GM18502 (cell line): ENCODE measurements at regions not wholly inside any gene's neighbourhood (a gene's known extent, or its start where the extent isn't known, plus 50 kb on each side); places are given as distances from the start of the nearest gene placed in this dataset.
"Not testable (repeated sequence)": the region's sequence is repeated elsewhere in the genome, so short reads cannot be mapped to it uniquely, and the experiment has no call there.

ENCODE experiments used
- ATAC-seq: cut with Tn5 transposase; IDR thresholded peaks from one replicate; pipeline ENCODE4 v1.9.1; 2021; ENCODE audit warnings: mild to moderate bottlenecking; ENCODE audit not compliant: unreplicated experiment, poor library complexity

GRCh38 chr13:102538938-102539337 lies 57.8 kb upstream of the TPP2 start:
- ATAC-seq, result no peak

- no peak for ATAC-seq
These were observed 59.9 kb upstream of the TPP2 start for GRCh38 chr13:102536695-102537485.

GRCh38 chr13:102536196-102536595 lies 60.6 kb upstream of the TPP2 start:
- ATAC-seq, result no peak

GRCh38 chr13:102530751-102531150 lies 66.0 kb upstream of the TPP2 start:
- ATAC-seq, result no peak

GRCh38 chr13:102522251-102522650 lies 74.5 kb upstream of the TPP2 start:
- ATAC-seq, result not testable (repeated sequence)

- no peak for ATAC-seq
These were observed 78.8 kb upstream of the TPP2 start for GRCh38 chr13:102517959-102518358.

GRCh38 chr13:102510072-102510471 lies 86.7 kb upstream of the TPP2 start:
- ATAC-seq, result no peak

GRCh38 chr13:102508411-102508810 lies 88.4 kb upstream of the TPP2 start:
- ATAC-seq, result no peak

- no peak for ATAC-seq
These were observed 92.8 kb upstream of the TPP2 start for GRCh38 chr13:102504002-102504401.

GRCh38 chr13:102495663-102496062 lies 93.8 kb upstream of the FGF14 start:
- no peak for ATAC-seq

- ATAC-seq, result no peak
These were observed 85.5 kb upstream of the FGF14 start for GRCh38 chr13:102487330-102487729.

- ATAC-seq, result peak; percentile 46
These were observed 82.5 kb upstream of the FGF14 start for GRCh38 chr13:102484329-102484728.

GRCh38 chr13:102472650-102473049 lies 70.8 kb upstream of the FGF14 start:
- no peak for ATAC-seq

- no peak for ATAC-seq
These were observed 68.6 kb upstream of the FGF14 start for GRCh38 chr13:102470283-102470917.

- ATAC-seq, result no peak
These were observed 64.9 kb upstream of the FGF14 start for GRCh38 chr13:102466610-102467190.

- ATAC-seq, result no peak
These were observed 60.7 kb upstream of the FGF14 start for GRCh38 chr13:102462570-102462969.

GRCh38 chr13:102461302-102461701 lies 59.5 kb upstream of the FGF14 start:
- ATAC-seq, result no peak

GRCh38 chr13:102460806-102461205 lies 59.0 kb upstream of the FGF14 start:
- no peak for ATAC-seq

GRCh38 chr13:102452836-102453235 lies 51.0 kb upstream of the FGF14 start:
- no peak for ATAC-seq
